NCI-H1417 (cell line): ENCODE measurements at regions not wholly inside any gene's neighbourhood (a gene's known extent, or its start where the extent isn't known, plus 50 kb on each side); places are given as distances from the start of the nearest gene placed in this dataset.
"Not testable (repeated sequence)": the region's sequence is repeated elsewhere in the genome, so short reads cannot be mapped to it uniquely, and the experiment has no call there.

Experiments
- DNase-seq, 3 experiments: peaks; one replicate each; lab custom pipeline; 2025; lab: John Stamatoyannopoulos, UW

GRCh38 chr10:52479567-52479966 lies 165.5 kb downstream of the DKK1 start:
- DNase-seq, result no peak

DNA sequence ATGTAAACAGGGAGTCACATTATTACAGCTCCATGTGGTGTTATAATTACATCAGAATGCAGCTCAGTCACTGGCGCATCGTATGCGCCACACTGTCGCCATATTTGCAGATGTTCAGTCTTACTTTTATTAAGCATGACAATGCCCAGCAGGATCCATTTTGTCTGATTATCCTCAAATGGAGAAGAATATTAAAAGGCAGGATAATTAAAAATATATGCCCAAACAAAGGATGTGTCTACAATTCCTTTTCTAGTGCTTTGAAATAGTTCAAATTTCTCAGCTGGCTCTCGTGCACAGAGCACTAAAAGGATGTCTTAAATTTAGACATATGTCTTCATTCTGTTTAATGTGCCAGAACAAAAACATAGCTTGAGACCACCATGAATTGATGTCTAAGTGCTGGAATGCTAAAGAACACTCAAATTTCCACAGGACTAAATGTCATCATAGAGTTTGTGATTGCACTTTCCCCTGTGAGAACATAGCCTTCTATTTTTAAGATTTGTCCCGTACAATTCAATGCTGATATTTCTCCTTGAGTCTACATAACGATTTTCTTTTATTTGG lies 168.0 kb downstream of the DKK1 start:
- DNase-seq, result peak in 1 of 3 experiments; percentile 1

DNA sequence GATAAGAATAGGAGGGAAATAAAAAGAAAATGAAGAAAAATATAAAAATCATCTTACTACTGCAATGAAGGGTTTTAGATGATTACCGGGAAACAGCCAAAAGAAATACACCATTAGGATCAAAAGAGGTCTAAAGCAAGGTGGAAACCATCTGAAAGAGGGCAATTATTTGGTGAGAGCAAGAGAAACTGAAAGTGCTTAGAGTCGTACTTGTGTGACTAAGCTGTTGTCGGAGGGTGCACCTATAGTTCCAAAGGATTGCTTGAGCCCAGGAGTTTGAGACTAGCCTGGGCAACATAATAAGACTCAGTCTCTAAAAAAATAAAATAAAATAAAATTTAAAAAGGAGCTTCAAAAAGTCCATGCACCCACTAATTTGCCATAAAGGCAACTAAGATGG lies 169.5 kb downstream of the DKK1 start:
- DNase-seq, result no peak

- DNase-seq, result no peak
Measured at GRCh38 chr10:52484206-52485065, 170.4 kb downstream of the DKK1 start.

DNA sequence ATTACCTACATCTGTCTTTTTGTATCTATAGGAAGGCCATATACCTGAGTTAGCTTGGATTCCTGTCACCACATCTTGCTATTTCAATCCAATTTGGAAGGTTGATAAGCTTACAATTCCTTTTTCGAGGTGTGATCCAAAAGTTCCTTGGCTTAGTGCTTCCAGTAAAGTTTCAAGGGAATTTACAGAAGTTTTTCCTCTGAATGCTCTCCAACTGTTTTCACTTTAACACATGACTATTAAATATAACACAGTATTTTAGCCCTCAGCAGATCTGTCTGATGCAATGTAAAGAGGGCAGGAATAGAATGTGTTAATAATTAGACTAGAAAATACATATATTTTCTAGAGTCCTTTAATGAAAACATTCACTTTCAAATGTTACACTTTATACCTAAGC lies 171.4 kb downstream of the DKK1 start:
- DNase-seq, result no peak

DNA sequence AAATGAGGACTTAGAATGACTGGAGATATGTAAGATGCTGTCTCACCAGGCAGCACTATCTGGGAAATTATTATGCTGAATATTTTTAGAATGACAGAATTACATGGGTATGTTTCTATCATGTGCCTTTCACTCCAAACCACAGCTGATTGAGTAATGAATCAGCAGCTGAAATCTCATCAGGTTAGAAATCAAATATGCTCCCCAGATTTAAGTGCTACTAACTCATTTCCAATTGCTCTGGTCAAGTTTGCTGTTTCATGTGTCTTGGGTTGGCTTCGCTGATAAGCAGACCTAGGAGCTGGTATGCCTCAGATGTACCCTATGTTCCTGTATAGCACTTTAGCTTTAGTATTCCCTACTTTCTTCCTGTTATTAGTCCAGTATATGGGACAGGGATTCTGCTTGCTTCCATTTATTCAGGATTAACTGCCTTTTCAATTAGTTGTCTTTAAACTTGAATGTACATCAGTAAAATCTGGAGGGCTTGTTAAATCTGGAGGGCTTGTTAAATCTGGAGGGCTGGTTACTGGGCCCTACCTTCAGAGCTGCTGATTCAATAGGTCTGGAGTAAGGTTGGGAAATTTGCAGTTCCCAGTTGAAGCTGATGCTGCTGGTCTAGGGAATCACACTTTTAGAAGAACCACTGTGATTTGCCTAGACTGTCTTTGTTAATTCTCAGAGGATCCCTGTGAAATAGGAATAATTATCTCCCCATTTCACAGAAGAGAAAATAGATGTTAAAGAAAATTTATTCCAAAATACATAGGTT lies 172.9 kb downstream of the DKK1 start:
- DNase-seq, result no peak

DNA sequence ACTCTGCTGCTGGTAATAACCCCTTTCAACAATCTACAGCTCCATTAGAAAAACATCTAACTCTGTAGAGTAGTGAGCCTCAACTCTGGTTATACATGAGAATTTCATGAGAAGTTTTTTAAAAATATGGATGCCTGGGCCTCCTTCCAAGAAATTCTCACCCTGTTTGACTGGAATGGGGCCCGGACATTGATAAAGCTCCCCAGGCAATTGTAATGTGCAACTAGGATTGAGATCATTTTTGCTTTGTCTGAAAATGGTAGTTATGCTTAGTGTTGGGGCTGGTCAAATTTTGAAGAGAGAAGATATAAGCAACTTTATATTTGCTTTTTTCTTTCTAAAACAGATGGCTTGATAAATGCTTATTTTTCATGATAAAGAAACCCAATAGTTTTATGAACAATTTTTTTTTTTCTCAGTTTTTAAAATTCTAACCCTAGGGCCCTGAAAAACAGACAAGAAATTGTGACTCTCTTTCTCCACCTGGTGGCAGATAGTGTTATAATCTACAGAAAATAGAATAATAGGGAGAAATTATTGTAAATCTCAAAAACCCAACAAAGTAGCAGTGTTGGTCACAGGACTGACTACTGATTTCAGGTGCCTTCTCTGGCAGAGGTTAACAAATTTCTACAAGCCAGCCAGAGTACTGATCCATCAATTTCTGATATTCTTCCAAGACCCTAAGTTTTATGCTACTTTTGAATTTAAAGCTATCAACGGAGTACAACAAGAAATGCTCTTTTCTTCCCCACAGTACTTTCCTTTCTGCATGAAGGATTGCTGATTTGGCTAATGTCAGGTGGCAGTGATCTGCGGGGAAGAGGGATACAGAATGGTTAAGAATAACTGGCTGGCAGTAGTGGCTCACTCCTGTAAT lies 174.8 kb downstream of the DKK1 start:
- peak in 1 of 3 experiments; percentile 39 for DNase-seq

DNA sequence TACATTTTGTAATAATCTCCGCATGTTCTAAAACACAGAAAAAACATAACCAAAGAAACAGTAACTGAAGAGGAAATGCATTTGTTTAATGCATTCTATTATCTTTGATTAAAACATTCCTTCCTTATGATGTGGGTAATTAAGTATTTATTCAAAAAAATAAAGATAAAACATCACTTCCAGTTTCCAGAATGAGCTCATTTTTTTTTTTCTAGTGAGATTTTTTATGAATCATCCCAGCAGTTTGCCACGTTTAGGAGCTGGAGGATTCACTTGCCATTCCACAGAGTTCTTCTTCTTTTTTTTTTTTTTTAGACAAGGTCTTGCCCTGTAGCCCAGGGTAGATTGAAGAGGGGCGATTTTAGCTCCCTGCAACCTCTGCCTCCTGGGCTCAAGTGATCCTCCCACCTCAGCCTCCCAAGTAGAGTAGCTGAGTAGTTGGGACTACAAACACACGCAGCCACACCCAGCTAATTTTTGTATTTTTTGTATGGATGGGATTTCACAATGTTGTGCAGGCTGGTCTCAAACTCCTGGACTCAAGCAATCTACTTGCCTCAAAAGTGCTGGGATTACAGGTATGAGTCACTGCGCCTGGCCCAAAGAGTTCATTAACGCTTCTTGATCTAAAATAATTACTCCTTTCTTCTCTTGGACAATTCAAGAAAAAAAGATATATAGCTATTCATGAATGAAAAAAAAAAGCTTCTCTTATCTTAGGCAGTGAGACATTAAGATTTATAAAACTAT lies 177.3 kb downstream of the DKK1 start:
- no peak for DNase-seq

GRCh38 chr10:52499281-52499680 lies 185.2 kb downstream of the DKK1 start:
- DNase-seq, result no peak

GRCh38 chr10:52500476-52500875 lies 186.4 kb downstream of the DKK1 start:
- no peak for DNase-seq

- no peak for DNase-seq
Measured at GRCh38 chr10:52502237-52502636, 188.2 kb downstream of the DKK1 start.

DNA sequence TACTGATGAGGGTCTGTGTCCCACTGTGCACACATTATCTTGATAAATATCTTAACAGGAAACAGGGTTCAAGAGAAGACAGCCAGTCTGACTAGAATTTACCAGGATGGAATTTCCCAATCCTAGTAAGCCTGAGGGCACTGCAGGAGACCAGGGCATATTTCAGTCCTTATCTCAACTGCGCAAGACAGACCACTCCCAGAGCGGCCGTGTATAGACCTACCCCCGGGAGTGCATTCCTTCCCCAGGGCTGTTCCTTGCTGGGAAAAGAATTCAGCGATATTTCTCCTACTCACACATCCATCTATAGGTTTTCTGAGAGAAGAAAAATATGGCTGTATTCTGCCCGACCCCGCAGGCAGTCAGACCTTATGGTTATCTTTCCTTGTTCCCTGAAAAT lies 191.3 kb downstream of the DKK1 start:
- not testable (repeated sequence) for DNase-seq

DNA sequence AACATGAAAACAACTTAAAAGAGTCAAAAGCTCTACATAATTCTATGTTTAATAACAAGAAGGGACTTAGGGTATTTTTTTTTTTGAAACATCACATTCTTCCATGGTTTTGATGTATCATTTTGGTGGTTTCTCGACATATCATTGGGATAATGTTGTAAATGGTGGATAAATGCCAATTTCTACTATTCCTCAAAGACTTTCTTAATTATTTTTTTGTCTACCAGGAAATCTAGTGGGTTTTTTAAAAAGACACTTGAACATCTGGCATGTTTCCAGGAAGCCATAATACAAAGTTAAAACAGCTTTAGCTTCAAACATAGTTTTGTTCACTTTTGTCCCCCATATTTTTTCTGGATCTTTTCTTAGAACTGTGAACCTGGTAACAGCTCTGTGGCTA lies 200.4 kb downstream of the DKK1 start:
- DNase-seq, result no peak

DNA sequence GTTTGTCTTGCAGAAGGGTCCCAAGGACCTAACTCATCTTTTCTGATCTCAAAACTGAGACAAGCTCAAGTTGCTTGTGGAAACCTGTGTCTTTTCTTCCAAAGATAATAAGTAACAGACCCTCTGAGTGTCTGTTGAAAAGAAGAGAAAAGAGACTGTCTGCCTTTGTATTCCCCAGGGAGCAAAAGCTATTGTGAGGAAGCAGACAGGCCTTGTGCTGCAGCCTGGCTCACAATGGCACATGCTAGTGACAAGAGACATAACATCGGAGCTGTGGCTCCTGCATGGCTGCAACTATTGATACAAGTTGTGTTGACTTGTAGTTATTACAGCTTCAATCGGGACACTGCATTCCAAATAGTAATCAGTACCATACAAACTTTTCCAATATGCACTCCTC lies 202.9 kb downstream of the DKK1 start:
- DNase-seq, result no peak

GRCh38 chr10:52523696-52524095 lies 209.6 kb downstream of the DKK1 start:
- no peak for DNase-seq

GRCh38 chr10:52525761-52526160 lies 211.7 kb downstream of the DKK1 start:
- no peak for DNase-seq

- no peak for DNase-seq
Measured at GRCh38 chr10:52526251-52526823, 212.3 kb downstream of the DKK1 start.

- no peak for DNase-seq
Measured at GRCh38 chr10:52532650-52533290, 218.7 kb downstream of the DKK1 start.

- DNase-seq, result no peak
Measured at GRCh38 chr10:52533986-52534385, 219.9 kb downstream of the DKK1 start.

DNA sequence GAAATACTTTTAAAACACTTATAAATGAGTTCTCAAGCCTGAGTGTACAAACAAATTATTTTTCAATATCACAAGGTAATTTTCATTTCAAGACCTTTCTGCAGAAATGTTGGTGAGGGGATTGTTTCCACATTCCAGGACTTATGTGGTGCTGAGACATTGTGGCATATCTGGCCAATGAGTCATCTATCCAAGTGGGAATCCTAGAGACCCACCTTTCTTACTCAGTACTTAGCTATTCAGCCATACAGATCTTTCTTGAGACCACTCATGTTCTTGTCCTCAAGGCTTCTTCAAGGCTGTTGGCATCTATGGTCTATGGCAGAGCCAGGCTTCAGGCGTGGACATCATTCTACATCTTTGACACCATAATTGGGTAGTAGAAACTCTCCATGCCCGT lies 225.4 kb downstream of the DKK1 start:
- no peak for DNase-seq
